ENCODE measurements at regions not wholly inside any gene's neighbourhood (a gene's known extent, or its start where the extent isn't known, plus 50 kb on each side); places are given as distances from the start of the nearest gene placed in this dataset.

GRCh38 chr3:95468331-95468730 is 1346.1 kb upstream of the EPHA6 start:
- Histone ChIP-seq H3K27me3 (ENCODE audit: control insufficient read depth in 2 of 2, insufficient read depth in 2 of 2, low read length in 2 of 2) (no peaks in the 10 kb centered on the region), H2AFZ (ENCODE audit: low read depth, low read length) (no peak overlapping the region), H4K20me1 (replicated peaks; ENCODE audit: control insufficient read depth, insufficient read depth, low read length) (no peaks in the 10 kb centered on the region), H3K27ac (ENCODE audit: extremely low read depth, low read depth, low read length) (no peak overlapping the region), H3K4me2 (ENCODE audit: insufficient read depth, low read length) (no peak overlapping the region), H3K79me2 (ENCODE audit: control insufficient read depth, insufficient read depth, low read length) (no peaks in the 10 kb centered on the region), H3K9me3 (replicated peaks; ENCODE audit: control insufficient read depth, insufficient read depth, low read depth, low read length) (0 out of 2 replicates have a peak, but pooled peaks cover 2% of the 10 kb centered on the region), H3K9me1 (ENCODE audit: control insufficient read depth, insufficient read depth, low read length) (no peaks in the 10 kb centered on the region), H3K9ac (ENCODE audit: insufficient read depth in 1 of 2, low read depth in 2 of 2, low read length in 2 of 2) (no peak overlapping the region), H3K36me3 (ENCODE audit: control insufficient read depth, insufficient read depth, low read length) (no peaks in the 10 kb centered on the region), H3K4me3 (no peak overlapping the region), H3K4me1 (replicated peaks in 1 of 2; ENCODE audit: control insufficient read depth in 2 of 2, insufficient read depth in 2 of 2, low read length in 2 of 2) (no peaks in the 10 kb centered on the region)
- ChIA-PET CTCF (ENCODE audit: low intra/inter-chr PET ratio) (no interaction called here), POLR2A (no interaction called here)
- no peak for DNase-seq (ENCODE audit: extremely low read depth in 1 of 4, low spot score in 3 of 4)
- BruUV-seq (replicated peaks): no TSS peak
- 0% methylated on average over 2 of the region's 2 CpGs for WGBS (ENCODE audit: insufficient coverage, low coverage, missing lambda C conversion rate)
- no peak for FAIRE-seq
- TF ChIP-seq CGGBP1 (CRISPR knock-in tag; IDR thresholded peaks at IDR 0.05): no peak
- no peak for TF ChIP-seq ZNF277 (CRISPR knock-in tag; IDR thresholded peaks at IDR 0.05; ENCODE audit: borderline replicate concordance)
- no peak for TF ChIP-seq KDM1A (IDR thresholded peaks at IDR 0.05)
- TF ChIP-seq HINFP (tag; conservative IDR thresholded peaks at IDR 0.05; ENCODE audit: low read depth): no peak
- no peak for TF ChIP-seq LARP7 (IDR thresholded peaks at IDR 0.05)
- no peak for TF ChIP-seq RFX5 (IDR thresholded peaks at IDR 0.05; ENCODE audit: low read depth, low read length)
- no peak for TF ChIP-seq CREB1 (IDR thresholded peaks at IDR 0.05)
- no peak for TF ChIP-seq CREB1 (CRISPR knock-in tag; IDR thresholded peaks at IDR 0.05)
- no peak for TF ChIP-seq ZNF280A (IDR thresholded peaks at IDR 0.05; ENCODE audit: low read depth, partially characterized antibody)
- no peak for TF ChIP-seq ZNF589 (CRISPR knock-in tag; IDR thresholded peaks at IDR 0.05; ENCODE audit: low read depth)
- no peak for TF ChIP-seq ZNF740 (CRISPR knock-in tag; IDR thresholded peaks at IDR 0.05)
- TF ChIP-seq ZNF740 (tag; IDR thresholded peaks at IDR 0.05): no peak
- intact Hi-C loops (cut with micrococcal nuclease) (no loop called here), in situ Hi-C loops (cut with MboI) (no loop called here)
- ATAC-seq: no peak

All from K562 (cell line).